ENCODE measurements at regions not wholly inside any gene's neighbourhood (a gene's known extent, or its start where the extent isn't known, plus 50 kb on each side); places are given as distances from the start of the nearest gene placed in this dataset.

DNA sequence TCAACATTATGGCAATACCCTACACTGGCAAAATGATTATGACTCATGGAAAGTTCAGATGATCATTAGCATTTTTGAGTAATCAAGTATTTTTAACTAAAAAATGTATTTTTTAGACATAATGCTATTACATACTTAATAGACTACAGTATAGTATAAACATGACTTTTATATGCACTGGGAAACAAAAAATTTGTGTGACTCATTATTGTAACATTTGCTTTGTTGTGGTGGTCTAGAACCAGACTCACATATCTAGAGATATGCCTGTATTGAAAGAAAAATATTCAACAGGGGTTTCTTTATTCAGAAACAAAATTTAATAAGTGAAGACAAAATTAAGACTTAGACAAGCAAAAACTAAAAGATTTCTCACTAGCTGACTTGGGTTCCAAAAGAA is 385.3 kb upstream of the RIOK2 start:
- POLR2A ChIA-PET: no interaction called here
- H3K4me3 ChIP-seq (ENCODE audit: low read depth in 2 of 2, low read length in 2 of 2): no peak overlapping the region
- H3K27me3 ChIP-seq (ENCODE audit: control insufficient read depth, insufficient read depth, low read length): no peaks in the 10 kb centered on the region
- no peak for ATAC-seq
- H3K36me3 ChIP-seq (ENCODE audit: control insufficient read depth, insufficient read depth, low read length): no peaks in the 10 kb centered on the region
- in situ Hi-C loops (cut with HindIII; ENCODE audit: low pct_unique_long_range_greater_than_20kb, low sequenced_read_pairs): no loop called here
- TF ChIP-seq SIN3A (IDR thresholded peaks at IDR 0.05; ENCODE audit: borderline replicate concordance, insufficient read depth, low read depth, low read length) (no peak), CTCF (IDR thresholded peaks at IDR 0.05) (no peak), TCF7L2 (IDR thresholded peaks at IDR 0.05; ENCODE audit: low read depth, low read length) (no peak), POLR2AphosphoS5 (IDR thresholded peaks at IDR 0.05; ENCODE audit: low read depth, low read length) (no peak)
- TF ChIP-seq, protein P1, sequence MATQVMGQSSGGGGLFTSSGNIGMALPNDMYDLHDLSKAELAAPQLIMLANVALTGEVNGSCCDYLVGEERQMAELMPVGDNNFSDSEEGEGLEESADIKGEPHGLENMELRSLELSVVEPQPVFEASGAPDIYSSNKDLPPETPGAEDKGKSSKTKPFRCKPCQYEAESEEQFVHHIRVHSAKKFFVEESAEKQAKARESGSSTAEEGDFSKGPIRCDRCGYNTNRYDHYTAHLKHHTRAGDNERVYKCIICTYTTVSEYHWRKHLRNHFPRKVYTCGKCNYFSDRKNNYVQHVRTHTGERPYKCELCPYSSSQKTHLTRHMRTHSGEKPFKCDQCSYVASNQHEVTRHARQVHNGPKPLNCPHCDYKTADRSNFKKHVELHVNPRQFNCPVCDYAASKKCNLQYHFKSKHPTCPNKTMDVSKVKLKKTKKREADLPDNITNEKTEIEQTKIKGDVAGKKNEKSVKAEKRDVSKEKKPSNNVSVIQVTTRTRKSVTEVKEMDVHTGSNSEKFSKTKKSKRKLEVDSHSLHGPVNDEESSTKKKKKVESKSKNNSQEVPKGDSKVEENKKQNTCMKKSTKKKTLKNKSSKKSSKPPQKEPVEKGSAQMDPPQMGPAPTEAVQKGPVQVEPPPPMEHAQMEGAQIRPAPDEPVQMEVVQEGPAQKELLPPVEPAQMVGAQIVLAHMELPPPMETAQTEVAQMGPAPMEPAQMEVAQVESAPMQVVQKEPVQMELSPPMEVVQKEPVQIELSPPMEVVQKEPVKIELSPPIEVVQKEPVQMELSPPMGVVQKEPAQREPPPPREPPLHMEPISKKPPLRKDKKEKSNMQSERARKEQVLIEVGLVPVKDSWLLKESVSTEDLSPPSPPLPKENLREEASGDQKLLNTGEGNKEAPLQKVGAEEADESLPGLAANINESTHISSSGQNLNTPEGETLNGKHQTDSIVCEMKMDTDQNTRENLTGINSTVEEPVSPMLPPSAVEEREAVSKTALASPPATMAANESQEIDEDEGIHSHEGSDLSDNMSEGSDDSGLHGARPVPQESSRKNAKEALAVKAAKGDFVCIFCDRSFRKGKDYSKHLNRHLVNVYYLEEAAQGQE (IDR thresholded peaks at IDR 0.05; ENCODE audit: insufficient read depth in 1 of 2, low read depth in 2 of 2, low read length in 1 of 2): no peak
- no TSS peak for BruUV-seq (replicated peaks)
- no peak for DNase-seq (ENCODE audit: low read depth, low spot score)
- no peaks in the 10 kb centered on the region for H3K4me1 ChIP-seq (ENCODE audit: control insufficient read depth, insufficient read depth, low read length)
- H3K27ac ChIP-seq (ENCODE audit: low read length): no peak overlapping the region
- intact Hi-C loops (cut with micrococcal nuclease; ENCODE audit: unreplicated experiment): no loop called here
- CTCF ChIA-PET: no interaction called here
- H3K9me3 ChIP-seq (ENCODE audit: control insufficient read depth, insufficient read depth, low read depth, low read length): no peaks in the 10 kb centered on the region

DNA sequence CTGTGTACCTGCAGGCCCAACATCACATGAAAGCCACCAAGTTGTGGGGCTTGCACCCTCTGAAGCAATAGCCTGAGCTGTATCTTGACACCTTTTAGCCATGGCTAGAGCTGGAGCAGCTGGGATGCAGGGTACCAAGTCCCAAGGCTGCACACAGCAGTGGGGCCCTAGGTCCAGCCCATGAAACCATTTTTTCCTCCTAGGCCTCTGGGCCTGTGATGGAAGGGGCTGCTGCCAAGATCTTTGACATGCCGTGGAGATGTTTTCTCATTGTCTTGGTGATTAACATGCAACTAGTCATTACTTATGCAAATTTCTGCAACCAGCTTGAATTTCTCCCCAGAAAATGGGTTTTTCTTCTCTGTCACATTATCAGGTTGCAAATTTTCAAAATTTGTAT is 387.2 kb upstream of the RIOK2 start:
- ChIA-PET CTCF (no interaction called here), POLR2A (no interaction called here)
- ATAC-seq (no peak), DNase-seq (ENCODE audit: low read depth, low spot score) (no peak)
- Histone ChIP-seq H3K27me3 (ENCODE audit: control insufficient read depth, insufficient read depth, low read length) (no peaks in the 10 kb centered on the region), H3K4me3 (ENCODE audit: low read depth in 2 of 2, low read length in 2 of 2) (no peak overlapping the region), H3K36me3 (ENCODE audit: control insufficient read depth, insufficient read depth, low read length) (no peaks in the 10 kb centered on the region), H3K9me3 (ENCODE audit: control insufficient read depth, insufficient read depth, low read depth, low read length) (no peaks in the 10 kb centered on the region), H3K4me1 (ENCODE audit: control insufficient read depth, insufficient read depth, low read length) (no peaks in the 10 kb centered on the region), H3K27ac (ENCODE audit: low read length) (no peak overlapping the region)
- intact Hi-C loops (cut with micrococcal nuclease; ENCODE audit: unreplicated experiment): no loop called here
- no TSS peak for BruUV-seq (replicated peaks)
- in situ Hi-C loops (cut with HindIII; ENCODE audit: low pct_unique_long_range_greater_than_20kb, low sequenced_read_pairs): no loop called here
- TF ChIP-seq TCF7L2 (IDR thresholded peaks at IDR 0.05; ENCODE audit: low read depth, low read length) (no peak), CTCF (IDR thresholded peaks at IDR 0.05) (no peak), SIN3A (IDR thresholded peaks at IDR 0.05; ENCODE audit: borderline replicate concordance, insufficient read depth, low read depth, low read length) (no peak), POLR2AphosphoS5 (IDR thresholded peaks at IDR 0.05; ENCODE audit: low read depth, low read length) (no peak)
- TF ChIP-seq, protein P1 (IDR thresholded peaks at IDR 0.05; ENCODE audit: insufficient read depth in 1 of 2, low read depth in 2 of 2, low read length in 1 of 2): no peak
